Thoracic aorta (tissue), 2 donors: ENCODE measurements at regions not wholly inside any gene's neighbourhood (a gene's known extent, or its start where the extent isn't known, plus 50 kb on each side); places are given as distances from the start of the nearest gene placed in this dataset.

ENCODE experiments used
- ATAC-seq: fragments of 150-250 bp; one replicate; pipeline ENCODE4 v1.8.0; 2017; ENCODE audit warnings: low read depth; ENCODE audit not compliant: insufficient number of reproducible peaks, low FRiP score
- DNase-seq: peaks from one replicate; pipeline ENCODE4 v3.0.0-alpha.2; 2020; ENCODE audit warnings: low spot score
- H3K27ac ChIP-seq, 2 donors: fragments of 200-600 bp; sonication (generic); 1 replicate in 1 of 2; 2 replicates in 1 of 2; pipeline ENCODE4 v1.5.1; 2016; ENCODE audit warnings: mild to moderate bottlenecking in 2 of 2, moderate library complexity in 2 of 2
- H3K27me3 ChIP-seq: fragments of 200-600 bp; sonication (generic); replicated peaks from 2 replicates; pipeline ENCODE4 v1.6.0; 2016; ENCODE audit warnings: mild to moderate bottlenecking; ENCODE audit not compliant: insufficient read depth
- H3K36me3 ChIP-seq: fragments of 200-600 bp; sonication (generic); one replicate; pipeline ENCODE4 v1.5.1; 2016
- H3K4me1 ChIP-seq, 2 donors: fragments of 200-600 bp; sonication (generic); 1 replicate in 1 of 2; 2 replicates in 1 of 2; pipeline versions ENCODE4 v1.5.1 to v1.6.0; 2016; ENCODE audit warnings: low read depth in 2 of 2, mild to moderate bottlenecking in 1 of 2; ENCODE audit not compliant: control insufficient read depth in 1 of 2
- H3K4me3 ChIP-seq: fragments of 200-600 bp; sonication (generic); 2 replicates; pipeline ENCODE4 v1.5.1; 2016; ENCODE audit warnings: mild to moderate bottlenecking
- H3K9me3 ChIP-seq: fragments of 200-600 bp; sonication (generic); 2 replicates; pipeline ENCODE4 v1.5.1; 2016
- CTCF ChIP-seq: fragments of 200-600 bp; sonication (generic); IDR thresholded peaks from one replicate; pipeline ENCODE4 v1.5.1; 2019; ENCODE audit warnings: antibody characterized with exemption

- no peaks in the 10 kb centered on the region for H3K36me3 ChIP-seq
- DNase-seq = no peak
- no peaks in the 10 kb centered on the region for H3K27me3 ChIP-seq
- H3K27ac ChIP-seq = no peak overlapping the region
- H3K9me3 ChIP-seq = no peaks in the 10 kb centered on the region
- ATAC-seq = no peak
- no peaks in the 10 kb centered on the region for H3K4me1 ChIP-seq
- TF ChIP-seq CTCF = no peak
- no peak overlapping the region for H3K4me3 ChIP-seq
These were observed 53.9 kb upstream of the NSMCE3 start for GRCh38 chr15:29323557-29323956.

- ATAC-seq (no peak), DNase-seq (no peak)
- H3K4me3 ChIP-seq = no peak overlapping the region
- no peaks in the 10 kb centered on the region for H3K9me3 ChIP-seq
- H3K36me3 ChIP-seq = no peaks in the 10 kb centered on the region
- H3K27ac ChIP-seq = no peak overlapping the region
- no peaks in the 10 kb centered on the region for H3K27me3 ChIP-seq
- no peaks in the 10 kb centered on the region for H3K4me1 ChIP-seq
- no peak for TF ChIP-seq CTCF
These were observed 52.8 kb upstream of the NSMCE3 start for GRCh38 chr15:29322415-29322814.

DNA sequence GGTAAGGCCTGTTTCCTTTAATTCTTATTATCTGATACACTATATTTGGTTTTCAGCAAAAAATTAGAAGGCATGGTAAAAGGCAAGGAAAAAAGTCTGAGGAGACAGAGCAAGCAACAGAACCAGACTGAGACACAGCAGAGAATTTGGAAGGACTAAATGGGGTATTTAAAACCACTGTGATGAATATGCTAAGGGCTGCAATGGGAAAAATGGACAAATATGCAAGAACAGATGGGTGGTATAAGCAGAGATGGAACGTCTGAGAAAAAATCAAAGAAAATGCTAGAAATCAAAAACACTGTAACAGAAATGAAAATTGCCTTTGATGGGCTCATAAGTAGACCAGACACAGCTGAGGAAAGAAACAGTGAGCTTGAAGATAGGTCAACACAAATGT lies 50.8 kb upstream of the NSMCE3 start:
- H3K27ac ChIP-seq = no peak overlapping the region
- H3K36me3 ChIP-seq = no peaks in the 10 kb centered on the region
- no peaks in the 10 kb centered on the region for H3K4me1 ChIP-seq
- no peak overlapping the region for H3K4me3 ChIP-seq
- H3K27me3 ChIP-seq = no peaks in the 10 kb centered on the region
- ATAC-seq (no peak), DNase-seq (no peak)
- TF ChIP-seq CTCF = no peak
- H3K9me3 ChIP-seq = no peaks in the 10 kb centered on the region

DNA sequence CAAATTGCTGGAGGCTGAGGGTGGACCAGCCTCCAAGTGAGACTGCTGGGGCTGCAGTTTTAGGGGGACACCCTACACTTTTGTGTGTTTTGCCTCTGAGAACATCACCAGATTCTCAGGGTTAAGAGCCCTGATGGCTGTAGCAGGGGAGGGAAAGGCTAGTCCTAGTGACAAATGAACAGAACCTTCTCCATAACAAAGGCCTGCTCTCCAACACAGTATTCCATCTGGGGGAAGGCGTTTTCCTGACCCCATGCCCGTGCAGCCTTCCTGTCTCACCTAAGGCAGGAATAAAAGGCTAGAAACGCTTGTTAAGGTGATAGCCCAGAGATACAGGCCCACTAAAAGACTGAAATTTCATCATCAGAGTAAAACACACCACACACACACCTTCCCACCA lies 50.2 kb upstream of the NSMCE3 start:
- no peaks in the 10 kb centered on the region for H3K9me3 ChIP-seq
- no peaks in the 10 kb centered on the region for H3K4me1 ChIP-seq
- no peak for TF ChIP-seq CTCF
- no peaks in the 10 kb centered on the region for H3K27me3 ChIP-seq
- no peak overlapping the region for H3K27ac ChIP-seq
- H3K4me3 ChIP-seq = no peak overlapping the region
- H3K36me3 ChIP-seq = no peaks in the 10 kb centered on the region
- ATAC-seq = no peak
- DNase-seq = no peak
